Activated T-helper 2 cell treated with anti-CD3 and anti-CD28 coated beads, Interferon-gamma antibody, Interleukin-2, Interleukin-4, amounts not matched to agents 10 μg/mL and 5 μg/mL and 100 μg/mL, durations not matched to agents 14 hours and 24 hours and 36 hours (primary cell): ENCODE measurements at regions not wholly inside any gene's neighbourhood (a gene's known extent, or its start where the extent isn't known, plus 50 kb on each side); places are given as distances from the start of the nearest gene placed in this dataset.
"Not testable (repeated sequence)": the region's sequence is repeated elsewhere in the genome, so short reads cannot be mapped to it uniquely, and the experiment has no call there.

Experiments
- DNase-seq: peaks from one replicate; pipeline ENCODE4 v3.0.0; 2021; ENCODE audit warnings: low spot score
- H3K27ac Mint-ChIP-seq: one replicate; pipeline ENCODE4 v1.8.0; 2021; ENCODE audit warnings: mixed read lengths
- H3K27me3 Mint-ChIP-seq: one replicate; pipeline ENCODE4 v1.8.0; 2021; ENCODE audit warnings: low read depth, mixed read lengths
- H3K36me3 Mint-ChIP-seq: one replicate; pipeline ENCODE4 v1.8.0; 2021; ENCODE audit warnings: low read depth, mixed read lengths
- H3K4me1 Mint-ChIP-seq: one replicate; pipeline ENCODE4 v1.8.0; 2021; ENCODE audit warnings: low read depth, mixed read lengths
- H3K4me3 Mint-ChIP-seq: one replicate; pipeline ENCODE4 v1.8.0; 2021; ENCODE audit warnings: low read depth, mild to moderate bottlenecking, moderate library complexity, mixed read lengths
- H3K9me3 Mint-ChIP-seq: one replicate; pipeline ENCODE4 v1.8.0; 2021; ENCODE audit warnings: mixed read lengths
- intact Hi-C: fragments of 100-400 bp; cut with micrococcal nuclease; formaldehyde crosslinking; loops from one replicate; pipeline ENCODE4 v1.15.1; 2023

DNA sequence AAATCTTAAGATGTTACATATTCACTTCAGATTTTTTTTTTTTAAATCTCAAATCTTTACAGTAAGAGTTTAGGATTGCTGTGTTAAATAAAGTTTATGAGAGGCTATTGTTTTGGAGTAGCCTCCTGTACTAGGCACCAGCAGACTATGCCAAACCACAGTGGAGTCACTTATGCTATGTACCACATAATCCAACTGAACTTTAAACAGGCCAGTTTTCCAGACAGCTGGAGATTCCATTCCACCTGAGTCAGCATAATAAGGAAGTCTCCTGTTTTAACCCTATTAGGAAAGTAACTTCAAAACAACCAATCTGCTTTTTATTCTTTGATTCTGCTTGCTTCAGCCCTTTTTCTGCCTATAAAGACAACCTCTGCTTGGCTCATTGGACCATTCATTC is 205.2 kb downstream of the CSNK1G3 start:
- H3K27ac Mint-ChIP-seq: no peak overlapping the region
- H3K9me3 Mint-ChIP-seq: no peaks in the 10 kb centered on the region
- H3K4me3 Mint-ChIP-seq: no peak overlapping the region
- intact Hi-C loops: no loop called here
- no peaks in the 10 kb centered on the region for H3K4me1 Mint-ChIP-seq
- no peak for DNase-seq
- H3K36me3 Mint-ChIP-seq: no peaks in the 10 kb centered on the region
- H3K27me3 Mint-ChIP-seq: no peaks in the 10 kb centered on the region

DNA sequence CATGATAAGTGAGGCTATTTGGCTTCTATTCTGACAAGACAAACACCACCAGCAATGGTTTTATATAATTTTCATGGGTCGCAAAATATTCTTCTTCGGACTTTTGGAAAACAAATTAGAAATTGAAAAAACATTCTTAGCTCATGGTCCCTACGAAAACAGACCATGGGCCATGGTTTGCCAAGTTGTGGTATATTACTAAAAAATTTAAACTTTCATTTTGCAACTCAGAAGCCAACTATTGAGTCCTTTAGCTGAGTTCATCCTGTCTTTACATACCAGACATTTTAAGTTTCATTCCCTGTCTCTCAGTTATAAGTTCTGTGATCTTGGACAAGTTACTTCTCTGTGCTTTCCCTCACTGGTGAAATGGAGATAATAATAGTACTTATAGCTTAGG is 198.1 kb downstream of the CSNK1G3 start:
- Mint-ChIP-seq H3K27me3 (no peaks in the 10 kb centered on the region), H3K4me1 (no peaks in the 10 kb centered on the region), H3K4me3 (no peak overlapping the region), H3K36me3 (no peaks in the 10 kb centered on the region), H3K27ac (no peak overlapping the region), H3K9me3 (no peaks in the 10 kb centered on the region)
- DNase-seq: no peak
- intact Hi-C loops: no loop called here

DNA sequence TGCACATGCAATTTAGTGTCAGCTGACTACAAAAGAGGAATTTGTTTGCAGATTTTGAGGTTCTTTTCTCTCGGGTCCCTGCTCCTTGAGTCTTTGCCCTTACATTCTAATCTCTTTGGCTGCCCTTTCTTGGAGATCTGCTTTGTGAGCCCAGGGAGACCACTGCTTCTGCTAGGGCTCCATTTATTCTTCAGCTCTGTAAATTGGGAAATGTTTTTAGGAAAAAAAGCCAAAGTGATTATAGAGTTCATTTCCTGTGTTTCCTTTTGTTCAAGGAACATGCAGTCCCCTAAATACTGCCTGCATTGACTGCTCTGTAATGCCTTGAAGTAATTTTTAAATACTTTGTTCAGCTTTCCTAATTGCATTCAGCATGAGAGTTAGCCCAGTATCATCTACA is 197.4 kb downstream of the CSNK1G3 start:
- H3K36me3 Mint-ChIP-seq: no peaks in the 10 kb centered on the region
- intact Hi-C loops: no loop called here
- no peaks in the 10 kb centered on the region for H3K27me3 Mint-ChIP-seq
- H3K4me3 Mint-ChIP-seq: no peak overlapping the region
- no peaks in the 10 kb centered on the region for H3K9me3 Mint-ChIP-seq
- no peak for DNase-seq
- H3K4me1 Mint-ChIP-seq: no peaks in the 10 kb centered on the region
- no peak overlapping the region for H3K27ac Mint-ChIP-seq

DNA sequence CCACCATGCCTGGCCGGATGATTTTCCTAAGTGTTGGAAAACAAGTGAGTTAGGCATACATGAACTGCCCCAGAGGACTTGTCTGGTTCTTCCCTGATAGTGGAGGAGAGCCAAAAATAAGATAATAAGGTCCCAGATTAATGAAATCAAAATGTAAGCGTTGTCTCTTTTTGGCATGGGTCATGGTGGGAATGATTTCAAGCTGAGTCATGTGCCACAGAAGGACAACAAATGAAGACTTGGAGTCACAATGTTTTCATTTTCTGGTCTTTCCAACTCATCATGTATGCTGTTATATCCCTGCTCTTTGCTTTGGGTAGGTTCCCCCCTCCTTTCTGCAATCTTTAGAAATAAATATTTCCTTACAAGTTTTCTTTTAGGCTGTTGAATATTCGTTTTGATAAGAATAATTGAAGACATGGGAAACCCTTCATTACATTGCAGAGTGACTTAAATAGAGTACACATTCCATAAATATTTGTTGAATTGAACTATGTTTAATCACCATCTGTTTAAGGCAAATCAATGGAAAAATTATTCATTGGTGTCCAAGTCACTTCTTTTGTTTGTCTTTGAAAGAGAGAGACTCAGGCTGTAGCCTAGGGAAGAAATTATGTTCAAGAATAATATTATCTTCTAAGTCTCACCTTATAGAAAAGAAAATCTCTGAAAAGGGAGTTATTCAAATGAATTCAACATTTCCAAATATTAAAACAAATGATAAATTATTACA is 196.3 kb downstream of the CSNK1G3 start:
- H3K4me1 Mint-ChIP-seq: no peaks in the 10 kb centered on the region
- intact Hi-C loops: no loop called here
- no peak for DNase-seq

DNA sequence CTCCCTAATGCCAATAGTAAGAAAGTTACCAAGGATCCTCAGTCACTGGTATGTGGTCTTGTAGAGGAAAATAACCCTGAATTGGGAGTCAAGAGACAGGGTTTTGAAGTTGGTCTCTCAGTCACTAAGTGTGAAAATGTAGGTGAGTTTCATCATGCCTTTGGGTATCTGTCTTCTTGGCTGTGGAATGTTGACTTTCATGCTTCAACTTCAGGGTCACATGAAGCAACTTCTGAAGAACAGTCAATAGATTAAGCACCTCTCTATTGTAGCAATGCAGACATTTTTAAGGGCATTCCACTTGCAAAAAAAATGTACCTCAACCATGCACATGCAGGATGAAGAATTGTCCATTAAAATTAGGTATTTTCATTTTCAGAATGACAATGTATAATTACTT is 194.6 kb downstream of the CSNK1G3 start:
- Mint-ChIP-seq H3K27ac (no peak overlapping the region), H3K9me3 (no peaks in the 10 kb centered on the region), H3K27me3 (no peaks in the 10 kb centered on the region), H3K4me3 (no peak overlapping the region), H3K4me1 (no peaks in the 10 kb centered on the region), H3K36me3 (no peaks in the 10 kb centered on the region)
- intact Hi-C loops: no loop called here
- no peak for DNase-seq

More for the DNA sequence above, 196.3 kb downstream of the CSNK1G3 start:
- H3K4me3 Mint-ChIP-seq: no peak overlapping the region
- H3K27me3 Mint-ChIP-seq: no peaks in the 10 kb centered on the region
- no peaks in the 10 kb centered on the region for H3K36me3 Mint-ChIP-seq
- no peaks in the 10 kb centered on the region for H3K9me3 Mint-ChIP-seq
- no peak overlapping the region for H3K27ac Mint-ChIP-seq

DNA sequence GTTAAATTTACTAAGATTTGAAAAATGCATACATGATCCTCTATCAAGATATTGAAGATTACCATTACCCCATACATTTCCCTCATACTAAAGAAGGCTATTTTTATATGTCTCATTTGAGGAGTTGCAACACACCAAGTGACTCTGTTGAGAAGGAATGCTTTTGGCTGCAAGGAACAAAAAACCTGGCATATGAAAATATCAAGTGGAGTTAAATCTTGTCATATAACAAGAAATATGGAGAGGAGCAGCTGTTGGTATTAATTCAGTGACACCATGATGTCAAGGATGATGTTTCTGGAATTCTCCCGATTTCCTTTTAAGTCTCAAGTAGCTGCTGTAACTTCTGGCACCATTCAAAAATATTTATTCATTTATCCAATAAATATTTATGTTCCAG is 193.8 kb downstream of the CSNK1G3 start:
- intact Hi-C loops: no loop called here
- Mint-ChIP-seq H3K9me3 (no peaks in the 10 kb centered on the region), H3K4me1 (no peaks in the 10 kb centered on the region), H3K36me3 (no peaks in the 10 kb centered on the region), H3K4me3 (no peak overlapping the region), H3K27me3 (no peaks in the 10 kb centered on the region), H3K27ac (no peak overlapping the region)
- DNase-seq: no peak

DNA sequence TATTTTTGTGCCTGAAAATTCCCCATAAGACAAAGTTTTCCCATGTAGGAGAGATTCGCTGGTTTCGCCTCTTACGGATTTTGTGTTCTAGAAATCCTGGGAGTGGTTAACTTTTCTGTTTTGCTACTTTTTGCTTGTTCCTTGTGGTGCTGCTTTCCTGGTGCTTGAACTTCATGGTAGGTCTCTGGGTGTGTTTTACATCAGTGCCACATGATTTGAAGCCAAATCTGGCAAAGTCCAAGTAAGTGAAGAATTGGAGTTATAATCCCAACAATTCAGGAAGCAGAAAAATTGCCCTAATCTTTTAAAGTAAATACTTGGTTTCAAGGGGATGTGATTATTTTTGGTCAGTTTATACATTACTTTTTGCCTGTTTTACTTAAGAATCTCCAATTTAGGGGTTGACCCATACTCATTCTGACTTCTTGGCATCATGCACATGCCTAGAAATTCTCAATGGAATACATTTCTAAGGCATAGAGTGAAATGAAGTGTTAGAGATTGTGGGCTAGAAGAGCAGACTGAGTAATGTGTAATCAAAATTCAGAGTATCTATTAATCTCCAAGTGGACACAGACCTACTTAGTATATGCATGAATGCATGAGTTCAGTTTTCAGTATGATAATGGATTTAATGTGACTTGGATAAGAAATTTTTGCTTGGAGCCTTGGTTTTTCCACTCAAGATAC is 189.7 kb downstream of the CSNK1G3 start:
- no peak overlapping the region for H3K27ac Mint-ChIP-seq
- H3K4me3 Mint-ChIP-seq: no peak overlapping the region
- intact Hi-C loops: no loop called here
- no peak for DNase-seq
- no peaks in the 10 kb centered on the region for H3K27me3 Mint-ChIP-seq
- no peaks in the 10 kb centered on the region for H3K36me3 Mint-ChIP-seq
- no peaks in the 10 kb centered on the region for H3K9me3 Mint-ChIP-seq
- no peaks in the 10 kb centered on the region for H3K4me1 Mint-ChIP-seq

DNA sequence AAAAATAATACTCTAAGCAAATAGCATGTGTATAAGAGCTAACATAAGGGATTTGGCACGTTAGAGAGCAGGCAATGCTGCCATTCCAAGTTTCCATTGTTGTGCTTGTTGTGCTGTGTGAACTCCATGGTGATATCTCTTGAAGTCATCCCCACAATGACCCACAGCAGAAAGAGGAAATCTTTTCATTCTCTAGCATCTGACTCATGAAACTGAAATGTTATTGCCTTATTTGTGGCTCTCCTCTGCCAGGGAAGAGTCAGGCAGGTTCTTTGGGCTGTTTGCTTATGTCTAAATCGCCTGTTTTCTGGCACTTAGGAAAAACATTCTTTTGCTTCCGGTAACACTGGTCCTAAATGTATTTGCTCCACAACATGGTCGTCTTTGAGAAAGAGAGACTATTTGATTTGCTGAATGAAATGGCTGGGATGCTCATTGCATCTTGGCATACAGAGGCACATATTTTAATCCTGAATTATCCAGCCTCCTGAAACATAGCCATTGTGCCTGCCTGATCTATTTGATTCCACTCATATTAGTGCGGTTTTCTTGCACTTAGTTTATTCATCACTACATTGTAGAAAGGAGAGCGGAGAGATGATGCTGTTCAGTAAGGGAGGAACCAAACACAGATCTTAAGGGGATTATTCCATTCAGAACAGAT is 188.8 kb downstream of the CSNK1G3 start:
- H3K4me3 Mint-ChIP-seq: no peak overlapping the region
- H3K27me3 Mint-ChIP-seq: no peaks in the 10 kb centered on the region
- no peaks in the 10 kb centered on the region for H3K9me3 Mint-ChIP-seq
- no peak overlapping the region for H3K27ac Mint-ChIP-seq
- no peak for DNase-seq
- H3K36me3 Mint-ChIP-seq: no peaks in the 10 kb centered on the region
- H3K4me1 Mint-ChIP-seq: no peaks in the 10 kb centered on the region
- intact Hi-C loops: no loop called here

DNA sequence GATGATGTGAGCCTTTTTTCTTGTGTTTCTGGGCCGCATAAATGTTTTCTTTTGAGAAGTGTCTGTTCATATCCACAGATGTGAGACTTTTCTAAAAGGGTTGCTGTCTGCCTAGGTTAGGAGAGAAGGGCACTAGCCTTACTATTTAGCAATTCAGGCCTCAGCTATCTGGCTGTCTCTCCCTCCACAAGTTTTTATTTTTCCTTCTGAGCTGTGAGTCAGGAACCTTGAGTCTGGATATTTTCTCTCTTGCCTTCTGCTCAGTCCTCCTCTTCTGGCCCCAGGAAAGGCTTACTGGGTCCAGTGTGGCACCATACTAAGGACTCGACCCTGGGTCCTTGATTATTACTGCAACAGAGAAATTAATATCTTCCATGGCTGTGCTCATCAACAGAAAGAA is 187.6 kb downstream of the CSNK1G3 start:
- intact Hi-C loops: no loop called here
- no peak for DNase-seq
- Mint-ChIP-seq H3K4me1 (no peaks in the 10 kb centered on the region), H3K4me3 (no peak overlapping the region), H3K36me3 (no peaks in the 10 kb centered on the region), H3K27ac (no peak overlapping the region), H3K27me3 (no peaks in the 10 kb centered on the region), H3K9me3 (no peaks in the 10 kb centered on the region)

DNA sequence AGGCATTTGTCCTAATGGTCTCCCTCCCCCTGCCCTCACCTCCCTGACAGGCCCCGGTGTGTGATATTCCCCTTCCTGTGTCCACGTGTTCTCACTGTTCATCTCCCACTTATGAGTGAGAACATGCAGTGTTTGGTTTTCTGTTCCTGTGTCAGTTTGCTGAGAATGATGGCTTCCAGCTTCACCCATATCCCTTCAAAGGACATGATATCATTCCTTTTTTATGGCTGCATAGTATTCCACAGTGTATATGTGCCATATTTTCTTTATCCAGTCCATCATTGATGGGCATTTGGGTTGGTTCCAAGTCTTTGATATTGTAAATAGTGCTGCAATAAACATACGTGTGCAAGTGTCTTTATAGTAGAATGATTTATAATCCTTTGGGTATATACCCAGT is 187.0 kb downstream of the CSNK1G3 start:
- intact Hi-C loops, DNase-seq, H3K9me3 Mint-ChIP-seq, H3K27me3 Mint-ChIP-seq, H3K4me3 Mint-ChIP-seq, H3K36me3 Mint-ChIP-seq, H3K4me1 Mint-ChIP-seq, H3K27ac Mint-ChIP-seq: not testable (repeated sequence)

DNA sequence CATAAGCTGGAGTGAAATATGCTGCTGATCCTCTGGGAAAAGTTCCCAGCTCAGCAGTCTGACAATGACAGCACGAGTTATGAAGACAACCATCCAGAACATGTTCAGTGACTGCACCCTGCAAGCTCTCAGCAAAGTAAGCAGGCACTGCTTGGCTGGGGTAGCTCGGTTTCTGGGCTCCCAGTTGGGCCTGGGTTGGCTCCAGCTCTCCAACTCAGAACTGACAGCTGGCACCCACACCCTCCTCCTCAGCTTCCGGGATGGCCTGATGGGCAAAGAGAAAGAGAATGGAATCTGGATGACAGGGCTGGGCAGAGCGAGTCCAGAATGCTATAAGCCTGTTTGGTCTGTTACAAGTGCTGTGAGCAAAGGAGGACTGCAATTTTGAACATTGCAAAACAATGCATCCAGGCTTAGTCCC is 185.0 kb downstream of the CSNK1G3 start:
- Mint-ChIP-seq H3K9me3 (no peaks in the 10 kb centered on the region), H3K4me3 (no peak overlapping the region), H3K27me3 (no peaks in the 10 kb centered on the region), H3K4me1 (no peaks in the 10 kb centered on the region), H3K27ac (no peak overlapping the region), H3K36me3 (no peaks in the 10 kb centered on the region)
- intact Hi-C loops: no loop called here
- no peak for DNase-seq

DNA sequence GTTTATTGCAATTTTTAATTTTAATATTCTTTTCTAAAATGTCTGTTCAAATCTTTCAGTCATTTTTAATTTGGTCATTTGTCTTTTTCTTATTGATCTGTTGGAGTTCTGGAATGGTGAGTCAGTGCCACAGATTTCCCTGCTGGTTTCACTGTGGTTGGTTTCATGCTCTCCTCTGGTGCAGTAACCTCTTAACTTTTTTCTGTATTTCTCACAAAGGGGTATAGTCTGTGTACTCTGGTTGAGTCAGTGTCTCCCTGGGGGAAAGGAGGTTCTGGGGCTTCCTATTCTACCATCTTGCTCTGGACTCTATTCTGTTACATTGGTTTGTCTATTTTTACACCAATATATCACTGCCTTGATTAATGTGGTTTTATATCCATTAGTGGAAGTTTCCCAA is 178.8 kb downstream of the CSNK1G3 start:
- no peaks in the 10 kb centered on the region for H3K9me3 Mint-ChIP-seq
- H3K36me3 Mint-ChIP-seq: no peaks in the 10 kb centered on the region
- no peaks in the 10 kb centered on the region for H3K27me3 Mint-ChIP-seq
- H3K4me1 Mint-ChIP-seq: no peaks in the 10 kb centered on the region
- DNase-seq: no peak
- intact Hi-C loops: no loop called here
- H3K27ac Mint-ChIP-seq: no peak overlapping the region
- H3K4me3 Mint-ChIP-seq: no peak overlapping the region

DNA sequence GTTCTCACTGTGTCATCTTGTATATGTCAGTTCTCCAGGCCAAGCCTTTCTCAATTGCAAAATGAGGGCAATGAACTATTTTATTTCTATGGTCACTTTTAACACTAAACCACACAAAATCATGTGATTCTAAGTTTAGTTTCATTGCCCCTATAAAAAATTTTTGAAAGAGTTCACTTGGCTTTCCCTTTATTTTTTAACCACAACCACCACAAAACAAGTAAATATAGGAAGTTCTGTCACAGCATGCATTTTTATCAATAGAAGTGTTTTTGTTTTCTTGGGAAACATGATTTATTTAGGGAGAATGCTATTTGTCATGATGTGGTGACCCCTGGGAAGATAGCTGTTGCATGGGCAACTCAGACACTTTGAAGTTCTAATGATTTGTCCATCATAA is 169.1 kb downstream of the CSNK1G3 start:
- Mint-ChIP-seq H3K4me1 (no peaks in the 10 kb centered on the region), H3K9me3 (peaks cover 12% of the 10 kb centered on the region), H3K4me3 (no peak overlapping the region), H3K27me3 (no peaks in the 10 kb centered on the region), H3K36me3 (no peaks in the 10 kb centered on the region), H3K27ac (no peak overlapping the region)
- intact Hi-C loops: no loop called here
- no peak for DNase-seq
